ENCODE measurements at regions not wholly inside any gene's neighbourhood (a gene's known extent, or its start where the extent isn't known, plus 50 kb on each side); places are given as distances from the start of the nearest gene placed in this dataset.

DNA sequence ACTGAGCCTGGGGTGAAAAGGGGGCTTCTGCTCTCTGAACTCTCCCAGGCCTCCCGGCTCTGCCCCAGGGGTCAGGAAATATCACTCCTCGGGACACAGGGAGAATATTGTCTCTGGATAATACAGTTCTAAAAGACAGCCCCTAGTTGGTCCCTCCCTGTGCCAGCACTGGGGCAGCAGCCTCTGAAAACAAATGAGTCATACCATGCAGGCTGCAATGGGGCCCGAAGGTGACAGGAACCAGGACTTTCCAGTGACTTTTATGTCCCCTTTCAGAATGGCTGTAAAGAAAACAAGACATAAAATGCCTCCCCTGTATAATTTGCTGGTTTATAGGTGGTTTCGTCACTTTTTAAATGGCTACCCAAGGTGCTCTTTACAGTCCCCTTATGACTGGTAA is 360.0 kb downstream of the NPHP4 start:
- Histone ChIP-seq H3K4me3 (ENCODE audit: low read length in 3 of 3) (no peak overlapping the region), H3K36me3 (ENCODE audit: control insufficient read depth in 2 of 3, insufficient read depth in 3 of 3, low read length in 3 of 3) (no peaks in the 10 kb centered on the region), H3K27me3 (ENCODE audit: control insufficient read depth, insufficient read depth, low read length) (no peaks in the 10 kb centered on the region), H3K27ac (ENCODE audit: low read depth in 2 of 2, low read length in 2 of 2) (no peak overlapping the region), H3K4me1 (ENCODE audit: control insufficient read depth in 2 of 3, insufficient read depth in 2 of 3, low read depth in 1 of 3, low read length in 3 of 3) (no peaks in the 10 kb centered on the region), H3K9me3 (ENCODE audit: control insufficient read depth in 2 of 3, insufficient read depth in 1 of 3, low read length in 3 of 3) (no peaks in the 10 kb centered on the region), H3K9ac (ENCODE audit: low read length in 3 of 3) (no peak overlapping the region)
- peak in 1 of 5 donors; percentile 18 for DNase-seq
- intact Hi-C loops (cut with DNase I), result no loop called here
- FAIRE-seq, result no peak
- TF ChIP-seq, protein P1, sequence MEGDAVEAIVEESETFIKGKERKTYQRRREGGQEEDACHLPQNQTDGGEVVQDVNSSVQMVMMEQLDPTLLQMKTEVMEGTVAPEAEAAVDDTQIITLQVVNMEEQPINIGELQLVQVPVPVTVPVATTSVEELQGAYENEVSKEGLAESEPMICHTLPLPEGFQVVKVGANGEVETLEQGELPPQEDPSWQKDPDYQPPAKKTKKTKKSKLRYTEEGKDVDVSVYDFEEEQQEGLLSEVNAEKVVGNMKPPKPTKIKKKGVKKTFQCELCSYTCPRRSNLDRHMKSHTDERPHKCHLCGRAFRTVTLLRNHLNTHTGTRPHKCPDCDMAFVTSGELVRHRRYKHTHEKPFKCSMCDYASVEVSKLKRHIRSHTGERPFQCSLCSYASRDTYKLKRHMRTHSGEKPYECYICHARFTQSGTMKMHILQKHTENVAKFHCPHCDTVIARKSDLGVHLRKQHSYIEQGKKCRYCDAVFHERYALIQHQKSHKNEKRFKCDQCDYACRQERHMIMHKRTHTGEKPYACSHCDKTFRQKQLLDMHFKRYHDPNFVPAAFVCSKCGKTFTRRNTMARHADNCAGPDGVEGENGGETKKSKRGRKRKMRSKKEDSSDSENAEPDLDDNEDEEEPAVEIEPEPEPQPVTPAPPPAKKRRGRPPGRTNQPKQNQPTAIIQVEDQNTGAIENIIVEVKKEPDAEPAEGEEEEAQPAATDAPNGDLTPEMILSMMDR (IDR thresholded peaks at IDR 0.05; ENCODE audit: borderline replicate concordance, extremely low read depth, insufficient read depth), result no peak

DNA sequence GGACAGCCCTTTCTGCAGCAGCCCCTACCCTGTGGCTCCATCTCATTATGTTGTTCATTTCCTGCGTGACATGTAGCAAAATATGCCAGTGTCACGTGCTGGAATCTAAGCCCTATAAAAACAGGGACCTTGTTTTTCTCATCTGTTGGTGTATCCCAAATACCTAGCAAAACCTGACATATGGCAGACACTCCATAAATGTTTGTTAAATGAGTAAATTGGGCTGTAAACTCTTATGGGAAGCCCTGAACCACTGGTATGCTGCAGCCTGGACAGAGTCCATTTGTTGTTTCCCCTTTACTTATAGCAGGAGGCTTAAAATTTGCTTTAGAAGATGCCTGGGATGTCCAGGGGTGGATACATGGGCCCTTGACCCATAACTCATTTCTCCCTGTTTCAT is 363.8 kb downstream of the NPHP4 start:
- DNase-seq, result no peak
- TF ChIP-seq, protein P1 (IDR thresholded peaks at IDR 0.05; ENCODE audit: borderline replicate concordance, extremely low read depth, insufficient read depth), result no peak
- H3K4me3 ChIP-seq (ENCODE audit: low read length in 3 of 3), result no peak overlapping the region
- no peaks in the 10 kb centered on the region for H3K4me1 ChIP-seq (ENCODE audit: control insufficient read depth in 2 of 3, insufficient read depth in 2 of 3, low read depth in 1 of 3, low read length in 3 of 3)
- H3K27me3 ChIP-seq (ENCODE audit: control insufficient read depth, insufficient read depth, low read length), result no peaks in the 10 kb centered on the region
- H3K36me3 ChIP-seq (ENCODE audit: control insufficient read depth in 2 of 3, insufficient read depth in 3 of 3, low read length in 3 of 3), result no peaks in the 10 kb centered on the region
- intact Hi-C loops (cut with DNase I), result no loop called here
- H3K27ac ChIP-seq (ENCODE audit: low read depth in 2 of 2, low read length in 2 of 2), result no peak overlapping the region
- no peak overlapping the region for H3K9ac ChIP-seq (ENCODE audit: low read length in 3 of 3)
- H3K9me3 ChIP-seq (ENCODE audit: control insufficient read depth in 2 of 3, insufficient read depth in 1 of 3, low read length in 3 of 3), result no peaks in the 10 kb centered on the region
- FAIRE-seq, result no peak

- FAIRE-seq (no peak), DNase-seq (peak in 3 of 5 donors; percentile 20 to 37 (median 30))
- Histone ChIP-seq H3K27me3 (ENCODE audit: control insufficient read depth, insufficient read depth, low read length) (no peaks in the 10 kb centered on the region), H3K4me1 (ENCODE audit: control insufficient read depth in 2 of 3, insufficient read depth in 2 of 3, low read depth in 1 of 3, low read length in 3 of 3) (no peaks in the 10 kb centered on the region), H3K9ac (ENCODE audit: low read length in 3 of 3) (no peak overlapping the region), H3K4me3 (ENCODE audit: low read length in 3 of 3) (no peak overlapping the region), H3K36me3 (ENCODE audit: control insufficient read depth in 2 of 3, insufficient read depth in 3 of 3, low read length in 3 of 3) (no peaks in the 10 kb centered on the region), H3K27ac (ENCODE audit: low read depth in 2 of 2, low read length in 2 of 2) (no peak overlapping the region), H3K9me3 (ENCODE audit: control insufficient read depth in 2 of 3, insufficient read depth in 1 of 3, low read length in 3 of 3) (no peaks in the 10 kb centered on the region)
- intact Hi-C loops (cut with DNase I), result no loop called here
- TF ChIP-seq, protein P1 (IDR thresholded peaks at IDR 0.05; ENCODE audit: borderline replicate concordance, extremely low read depth, insufficient read depth), result no peak
Measured at GRCh38 chr1:5623399-5623798, 368.8 kb downstream of the NPHP4 start.

DNA sequence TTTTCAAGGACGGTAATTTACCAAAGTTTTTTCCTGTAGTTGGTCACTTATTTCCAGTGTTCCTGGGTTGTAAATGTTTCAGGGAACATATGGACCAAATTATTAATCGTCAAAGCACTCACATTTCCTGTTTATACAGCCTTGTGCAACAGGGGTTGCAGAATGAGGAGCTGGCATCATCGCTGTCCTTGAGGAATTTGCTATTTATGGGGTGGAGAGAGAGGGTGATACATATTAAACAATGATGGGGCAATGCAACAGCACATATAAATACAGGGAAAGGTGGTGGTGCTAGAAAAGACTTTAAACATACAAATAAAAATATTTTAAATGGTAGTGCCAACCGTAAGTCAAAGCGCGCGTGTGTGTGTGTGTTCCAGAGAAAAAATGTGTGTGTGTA is 369.8 kb downstream of the NPHP4 start:
- H3K9ac ChIP-seq (ENCODE audit: low read length in 3 of 3), result no peak overlapping the region
- H3K9me3 ChIP-seq (ENCODE audit: control insufficient read depth in 2 of 3, insufficient read depth in 1 of 3, low read length in 3 of 3), result no peaks in the 10 kb centered on the region
- H3K4me3 ChIP-seq (ENCODE audit: low read length in 3 of 3), result no peak overlapping the region
- intact Hi-C loops (cut with DNase I), result no loop called here
- FAIRE-seq (no peak), DNase-seq (no peak)
- TF ChIP-seq, protein P1 (IDR thresholded peaks at IDR 0.05; ENCODE audit: borderline replicate concordance, extremely low read depth, insufficient read depth), result no peak
- H3K36me3 ChIP-seq (ENCODE audit: control insufficient read depth in 2 of 3, insufficient read depth in 3 of 3, low read length in 3 of 3), result no peaks in the 10 kb centered on the region
- no peaks in the 10 kb centered on the region for H3K4me1 ChIP-seq (ENCODE audit: control insufficient read depth in 2 of 3, insufficient read depth in 2 of 3, low read depth in 1 of 3, low read length in 3 of 3)
- no peaks in the 10 kb centered on the region for H3K27me3 ChIP-seq (ENCODE audit: control insufficient read depth, insufficient read depth, low read length)
- no peak overlapping the region for H3K27ac ChIP-seq (ENCODE audit: low read depth in 2 of 2, low read length in 2 of 2)
